Neural cell (in vitro differentiated cells): ENCODE measurements at regions not wholly inside any gene's neighbourhood (a gene's known extent, or its start where the extent isn't known, plus 50 kb on each side); places are given as distances from the start of the nearest gene placed in this dataset.

Experiments used
- H2AFZ ChIP-seq: fragments of 200-600, 300-800 bp; sonication (generic), shearing (Covaris generic); 2 replicates; pipeline ENCODE4 v1.6.0; 2014; ENCODE audit warnings: low read depth, mild to moderate bottlenecking, antibody characterized with exemption, low read length, moderate library complexity
- H3F3A ChIP-seq: fragments of 200-600 bp; shearing (Covaris generic); 2 replicates; pipeline ENCODE4 v1.6.1; 2016; ENCODE audit warnings: mild to moderate bottlenecking, moderate library complexity, mixed read lengths, antibody characterized with exemption, low read length; ENCODE audit not compliant: insufficient read depth, poor library complexity, severe bottlenecking
- H3K27ac ChIP-seq: fragments of 200-600, 300-800 bp; sonication (generic), shearing (Covaris generic); 2 replicates; pipeline ENCODE4 v1.5.1; 2014; ENCODE audit warnings: mild to moderate bottlenecking, low read length, moderate library complexity
- H3K27me3 ChIP-seq: fragments of 300-800, 200-600 bp; sonication (generic), shearing (Covaris generic); 2 replicates; pipeline ENCODE4 v1.6.0; 2014; ENCODE audit warnings: mild to moderate bottlenecking, low read depth, low read length, moderate library complexity; ENCODE audit not compliant: insufficient read depth
- H3K36me3 ChIP-seq: fragments of 300-800, 200-600 bp; sonication (generic), shearing (Covaris generic); 2 replicates; pipeline ENCODE4 v1.5.1; 2014; ENCODE audit warnings: mild to moderate bottlenecking, antibody characterized with exemption, low read length, moderate library complexity; ENCODE audit not compliant: insufficient read depth
- H3K4me2 ChIP-seq: fragments of 300-800, 200-600 bp; sonication (generic), shearing (Covaris generic); 2 replicates; pipeline ENCODE4 v1.6.0; 2014; ENCODE audit warnings: mild to moderate bottlenecking, low read length
- H3K4me3 ChIP-seq: fragments of 300-800, 200-600 bp; sonication (generic), shearing (Covaris generic); 2 replicates; pipeline ENCODE4 v1.5.1; 2014; ENCODE audit warnings: mild to moderate bottlenecking, low read length, moderate library complexity
- H3K79me2 ChIP-seq: fragments of 200-600 bp; shearing (Covaris generic); replicated peaks from 2 replicates; pipeline ENCODE4 v1.6.0; 2014; ENCODE audit warnings: mild to moderate bottlenecking, low read length, moderate library complexity; ENCODE audit not compliant: insufficient read depth
- H3K9ac ChIP-seq: fragments of 300-800, 200-600 bp; sonication (generic), shearing (Covaris generic); 2 replicates; pipeline ENCODE4 v1.6.1; 2016; ENCODE audit warnings: mild to moderate bottlenecking, low read length, mixed read lengths
- H3K9me2 ChIP-seq: fragments of 200-600 bp; shearing (Covaris generic); 2 replicates; pipeline ENCODE4 v1.6.1; 2016; ENCODE audit warnings: mild to moderate bottlenecking, low read length, mixed read lengths; ENCODE audit not compliant: insufficient read depth
- H3K9me3 ChIP-seq: fragments of 200-600, 300-800 bp; sonication (generic), shearing (Covaris generic); 2 replicates; pipeline ENCODE4 v1.6.1; 2016; ENCODE audit warnings: mild to moderate bottlenecking, mixed run types, low read length, moderate library complexity, mixed read lengths
- H4K20me1 ChIP-seq: fragments of 200-600 bp; shearing (Covaris generic); 2 replicates; pipeline ENCODE4 v1.6.1; 2016; ENCODE audit warnings: mild to moderate bottlenecking, mixed run types; ENCODE audit not compliant: insufficient read depth
- EP300 ChIP-seq: fragments of 450-650 bp; conservative IDR thresholded peaks from 2 replicates; pipeline ENCODE4 v1.6.1; 2014; ENCODE audit warnings: antibody characterized with exemption, mild to moderate bottlenecking, moderate library complexity; ENCODE audit not compliant: poor library complexity, severe bottlenecking
- EZH2 ChIP-seq: fragments of 200-600, 300-800 bp; shearing (Covaris generic), sonication (generic); IDR thresholded peaks from 2 replicates; pipeline ENCODE4 v1.6.1; 2014; ENCODE audit warnings: antibody characterized with exemption, low read length, borderline replicate concordance, mild to moderate bottlenecking; ENCODE audit not compliant: insufficient read depth, poor library complexity, severe bottlenecking
- MXI1 ChIP-seq: fragments of 450-650 bp; conservative IDR thresholded peaks from 2 replicates; pipeline ENCODE4 v1.6.1; 2014; ENCODE audit warnings: antibody characterized with exemption, mild to moderate bottlenecking; ENCODE audit not compliant: poor library complexity, severe bottlenecking
- POLR2AphosphoS5 ChIP-seq: IDR thresholded peaks from 2 replicates; pipeline ENCODE4 v1.6.1; 2012
- RAD21 ChIP-seq: fragments of 450-650 bp; conservative IDR thresholded peaks from 2 replicates; pipeline ENCODE4 v1.6.1; 2014; ENCODE audit warnings: antibody characterized with exemption, mild to moderate bottlenecking, moderate library complexity
- SMC3 ChIP-seq: fragments of 450-650 bp; conservative IDR thresholded peaks from 2 replicates; pipeline ENCODE4 v1.6.1; 2014; ENCODE audit warnings: antibody characterized with exemption, mild to moderate bottlenecking, moderate library complexity; ENCODE audit not compliant: poor library complexity
- TAF1 ChIP-seq: IDR thresholded peaks from 2 replicates; pipeline ENCODE4 v1.6.1; 2012; ENCODE audit warnings: low read depth
- TF ChIP-seq, protein P1 (sequence below): IDR thresholded peaks from 2 replicates; pipeline ENCODE4 v1.6.1; 2012; ENCODE audit warnings: borderline replicate concordance
- TF ChIP-seq, protein P2 (sequence below): fragments of 450-650 bp; IDR thresholded peaks from 2 replicates; pipeline ENCODE4 v1.5.1; 2014; ENCODE audit warnings: antibody characterized with exemption, mild to moderate bottlenecking, moderate library complexity; ENCODE audit not compliant: poor library complexity, severe bottlenecking

GRCh38 chr1:90189889-90190288 lies 195.0 kb downstream of the ZNF326 start:
- H3K4me3 ChIP-seq = no peak overlapping the region

GRCh38 chr1:90187323-90187585 lies 192.3 kb downstream of the ZNF326 start:
- H3K4me2 ChIP-seq = no peak overlapping the region

More at GRCh38 chr1:90189889-90190288, 195.0 kb downstream of the ZNF326 start:
- H3K9ac ChIP-seq = no peak overlapping the region
- TF ChIP-seq POLR2AphosphoS5 = no peak
- TF ChIP-seq TAF1 = no peak
- TF ChIP-seq, protein P1, sequence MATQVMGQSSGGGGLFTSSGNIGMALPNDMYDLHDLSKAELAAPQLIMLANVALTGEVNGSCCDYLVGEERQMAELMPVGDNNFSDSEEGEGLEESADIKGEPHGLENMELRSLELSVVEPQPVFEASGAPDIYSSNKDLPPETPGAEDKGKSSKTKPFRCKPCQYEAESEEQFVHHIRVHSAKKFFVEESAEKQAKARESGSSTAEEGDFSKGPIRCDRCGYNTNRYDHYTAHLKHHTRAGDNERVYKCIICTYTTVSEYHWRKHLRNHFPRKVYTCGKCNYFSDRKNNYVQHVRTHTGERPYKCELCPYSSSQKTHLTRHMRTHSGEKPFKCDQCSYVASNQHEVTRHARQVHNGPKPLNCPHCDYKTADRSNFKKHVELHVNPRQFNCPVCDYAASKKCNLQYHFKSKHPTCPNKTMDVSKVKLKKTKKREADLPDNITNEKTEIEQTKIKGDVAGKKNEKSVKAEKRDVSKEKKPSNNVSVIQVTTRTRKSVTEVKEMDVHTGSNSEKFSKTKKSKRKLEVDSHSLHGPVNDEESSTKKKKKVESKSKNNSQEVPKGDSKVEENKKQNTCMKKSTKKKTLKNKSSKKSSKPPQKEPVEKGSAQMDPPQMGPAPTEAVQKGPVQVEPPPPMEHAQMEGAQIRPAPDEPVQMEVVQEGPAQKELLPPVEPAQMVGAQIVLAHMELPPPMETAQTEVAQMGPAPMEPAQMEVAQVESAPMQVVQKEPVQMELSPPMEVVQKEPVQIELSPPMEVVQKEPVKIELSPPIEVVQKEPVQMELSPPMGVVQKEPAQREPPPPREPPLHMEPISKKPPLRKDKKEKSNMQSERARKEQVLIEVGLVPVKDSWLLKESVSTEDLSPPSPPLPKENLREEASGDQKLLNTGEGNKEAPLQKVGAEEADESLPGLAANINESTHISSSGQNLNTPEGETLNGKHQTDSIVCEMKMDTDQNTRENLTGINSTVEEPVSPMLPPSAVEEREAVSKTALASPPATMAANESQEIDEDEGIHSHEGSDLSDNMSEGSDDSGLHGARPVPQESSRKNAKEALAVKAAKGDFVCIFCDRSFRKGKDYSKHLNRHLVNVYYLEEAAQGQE = no peak
- TF ChIP-seq, protein P2, sequence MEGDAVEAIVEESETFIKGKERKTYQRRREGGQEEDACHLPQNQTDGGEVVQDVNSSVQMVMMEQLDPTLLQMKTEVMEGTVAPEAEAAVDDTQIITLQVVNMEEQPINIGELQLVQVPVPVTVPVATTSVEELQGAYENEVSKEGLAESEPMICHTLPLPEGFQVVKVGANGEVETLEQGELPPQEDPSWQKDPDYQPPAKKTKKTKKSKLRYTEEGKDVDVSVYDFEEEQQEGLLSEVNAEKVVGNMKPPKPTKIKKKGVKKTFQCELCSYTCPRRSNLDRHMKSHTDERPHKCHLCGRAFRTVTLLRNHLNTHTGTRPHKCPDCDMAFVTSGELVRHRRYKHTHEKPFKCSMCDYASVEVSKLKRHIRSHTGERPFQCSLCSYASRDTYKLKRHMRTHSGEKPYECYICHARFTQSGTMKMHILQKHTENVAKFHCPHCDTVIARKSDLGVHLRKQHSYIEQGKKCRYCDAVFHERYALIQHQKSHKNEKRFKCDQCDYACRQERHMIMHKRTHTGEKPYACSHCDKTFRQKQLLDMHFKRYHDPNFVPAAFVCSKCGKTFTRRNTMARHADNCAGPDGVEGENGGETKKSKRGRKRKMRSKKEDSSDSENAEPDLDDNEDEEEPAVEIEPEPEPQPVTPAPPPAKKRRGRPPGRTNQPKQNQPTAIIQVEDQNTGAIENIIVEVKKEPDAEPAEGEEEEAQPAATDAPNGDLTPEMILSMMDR = no peak
- TF ChIP-seq SMC3 = no peak
- no peak for TF ChIP-seq RAD21
- TF ChIP-seq MXI1 = no peak
- no peak for TF ChIP-seq EZH2
- TF ChIP-seq EP300 = no peak
- H3K4me2 ChIP-seq = no peak overlapping the region
- H3K27me3 ChIP-seq = no peaks in the 10 kb centered on the region
- H3K36me3 ChIP-seq = no peaks in the 10 kb centered on the region
- H3K79me2 ChIP-seq = no peaks in the 10 kb centered on the region
- H3K27ac ChIP-seq = no peak overlapping the region
- no peaks in the 10 kb centered on the region for H3F3A ChIP-seq
- H2AFZ ChIP-seq = no peak overlapping the region
- no peaks in the 10 kb centered on the region for H4K20me1 ChIP-seq
- no peaks in the 10 kb centered on the region for H3K9me3 ChIP-seq
- H3K9me2 ChIP-seq = no peaks in the 10 kb centered on the region

More at GRCh38 chr1:90187323-90187585, 192.3 kb downstream of the ZNF326 start:
- no peaks in the 10 kb centered on the region for H3K36me3 ChIP-seq
- no peak overlapping the region for H3K4me3 ChIP-seq
- H4K20me1 ChIP-seq = no peaks in the 10 kb centered on the region
- H3K27ac ChIP-seq = no peak overlapping the region
- no peaks in the 10 kb centered on the region for H3F3A ChIP-seq
- no peaks in the 10 kb centered on the region for H3K79me2 ChIP-seq
- H3K9ac ChIP-seq = no peak overlapping the region
- H2AFZ ChIP-seq = no peak overlapping the region
- H3K9me3 ChIP-seq = no peaks in the 10 kb centered on the region
- no peak for TF ChIP-seq MXI1
- TF ChIP-seq, protein P2 = no peak
- TF ChIP-seq TAF1 = no peak
- TF ChIP-seq RAD21 = no peak
- TF ChIP-seq EP300 = no peak
- TF ChIP-seq, protein P1 = no peak
- no peak for TF ChIP-seq SMC3
- TF ChIP-seq POLR2AphosphoS5 = no peak
- TF ChIP-seq EZH2 = no peak
- no peaks in the 10 kb centered on the region for H3K27me3 ChIP-seq
- H3K9me2 ChIP-seq = no peaks in the 10 kb centered on the region
